GM12875 (cell line): ENCODE measurements at regions not wholly inside any gene's neighbourhood (a gene's known extent, or its start where the extent isn't known, plus 50 kb on each side); places are given as distances from the start of the nearest gene placed in this dataset.

ENCODE experiments used
- H3K4me3 ChIP-seq: one replicate; pipeline ENCODE4 v1.5.1; 2011; ENCODE audit warnings: low read depth, low read length, control low read depth
- CTCF ChIP-seq: IDR thresholded peaks from 2 replicates; pipeline ENCODE4 v1.5.1; 2011; ENCODE audit warnings: low read depth, mild to moderate bottlenecking, control low read depth, inconsistent platforms, low read length, moderate library complexity, borderline replicate concordance; ENCODE audit not compliant: insufficient read depth

GRCh38 chr4:79042079-79042674 lies 102.9 kb upstream of the PAQR3 start:
- TF ChIP-seq CTCF, result peak; percentile 9; the same call in 1 of the 2 replicates
- H3K4me3 ChIP-seq, result no peak overlapping the region

DNA sequence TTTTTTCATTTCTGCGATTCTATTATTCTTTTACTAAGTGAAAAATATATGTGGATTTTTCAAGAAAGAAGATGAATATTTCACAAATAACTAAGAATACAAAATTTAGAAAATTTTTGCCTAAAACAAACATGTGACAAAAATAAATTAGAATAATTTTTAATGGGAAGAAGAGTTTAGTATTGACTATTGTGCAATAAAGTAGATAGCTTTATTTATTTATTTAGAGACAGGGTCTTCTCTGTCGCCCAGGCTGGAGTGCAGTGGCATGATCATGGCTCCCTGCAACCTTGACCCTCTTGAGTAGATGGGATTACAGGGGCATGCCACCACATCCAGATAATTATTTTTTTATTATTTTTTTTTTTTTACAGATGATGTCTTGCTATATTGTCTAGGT lies 95.3 kb upstream of the PAQR3 start:
- no peak overlapping the region for H3K4me3 ChIP-seq
- no peak for TF ChIP-seq CTCF

GRCh38 chr4:79030973-79031372 lies 91.7 kb upstream of the PAQR3 start:
- no peak overlapping the region for H3K4me3 ChIP-seq
- no peak for TF ChIP-seq CTCF

GRCh38 chr4:79027656-79028055 lies 88.4 kb upstream of the PAQR3 start:
- no peak overlapping the region for H3K4me3 ChIP-seq
- TF ChIP-seq CTCF, result no peak

DNA sequence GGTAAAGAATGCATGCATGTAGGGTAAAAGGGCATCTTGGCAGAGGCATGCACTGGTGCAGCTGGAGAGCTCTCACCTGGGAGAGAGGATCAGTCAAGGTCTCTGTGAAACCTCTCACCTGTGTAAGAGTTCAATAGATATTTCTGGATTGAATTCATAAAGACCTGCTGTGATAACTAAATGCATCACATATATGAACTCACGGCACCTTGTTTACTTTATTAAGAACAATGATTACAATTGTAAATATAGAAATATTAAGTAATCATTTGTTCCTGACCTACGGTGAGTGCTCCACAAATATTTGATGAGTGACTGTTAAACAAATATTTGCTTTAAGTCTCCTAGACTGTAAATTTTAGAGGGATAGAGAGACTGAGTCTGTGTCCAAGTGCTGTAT lies 85.9 kb upstream of the PAQR3 start:
- no peak overlapping the region for H3K4me3 ChIP-seq
- TF ChIP-seq CTCF, result no peak

- no peak overlapping the region for H3K4me3 ChIP-seq
- TF ChIP-seq CTCF, result no peak
These were observed 84.8 kb upstream of the PAQR3 start for GRCh38 chr4:79023799-79024770.

- TF ChIP-seq CTCF, result no peak
- H3K4me3 ChIP-seq, result no peak overlapping the region
These were observed 83.3 kb upstream of the PAQR3 start for GRCh38 chr4:79022529-79022928.
